ENCODE measurements at regions not wholly inside any gene's neighbourhood (a gene's known extent, or its start where the extent isn't known, plus 50 kb on each side); places are given as distances from the start of the nearest gene placed in this dataset.
"Not testable (repeated sequence)": the region's sequence is repeated elsewhere in the genome, so short reads cannot be mapped to it uniquely, and the experiment has no call there.

DNA sequence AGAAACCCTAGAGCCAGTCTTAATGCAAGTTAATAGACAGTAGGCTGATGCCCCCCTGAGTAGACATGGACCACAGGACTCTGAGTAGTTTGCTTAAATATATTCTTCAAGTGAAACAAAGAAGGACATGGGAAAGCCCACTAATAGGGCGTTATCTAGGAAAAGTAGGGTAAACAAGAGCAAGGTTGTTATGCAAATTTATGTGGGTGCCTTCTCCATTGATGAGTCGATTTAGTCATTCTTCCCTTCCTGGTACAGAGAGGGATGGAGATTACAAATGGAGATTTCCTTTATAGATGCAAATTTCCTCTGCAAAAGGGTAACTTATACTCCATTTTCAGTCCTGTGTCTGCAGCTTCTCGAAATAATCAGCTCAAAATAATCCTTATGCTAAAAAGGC, 262.0 kb downstream of the CD83 start:
- DNase-seq, result no peak

DNA sequence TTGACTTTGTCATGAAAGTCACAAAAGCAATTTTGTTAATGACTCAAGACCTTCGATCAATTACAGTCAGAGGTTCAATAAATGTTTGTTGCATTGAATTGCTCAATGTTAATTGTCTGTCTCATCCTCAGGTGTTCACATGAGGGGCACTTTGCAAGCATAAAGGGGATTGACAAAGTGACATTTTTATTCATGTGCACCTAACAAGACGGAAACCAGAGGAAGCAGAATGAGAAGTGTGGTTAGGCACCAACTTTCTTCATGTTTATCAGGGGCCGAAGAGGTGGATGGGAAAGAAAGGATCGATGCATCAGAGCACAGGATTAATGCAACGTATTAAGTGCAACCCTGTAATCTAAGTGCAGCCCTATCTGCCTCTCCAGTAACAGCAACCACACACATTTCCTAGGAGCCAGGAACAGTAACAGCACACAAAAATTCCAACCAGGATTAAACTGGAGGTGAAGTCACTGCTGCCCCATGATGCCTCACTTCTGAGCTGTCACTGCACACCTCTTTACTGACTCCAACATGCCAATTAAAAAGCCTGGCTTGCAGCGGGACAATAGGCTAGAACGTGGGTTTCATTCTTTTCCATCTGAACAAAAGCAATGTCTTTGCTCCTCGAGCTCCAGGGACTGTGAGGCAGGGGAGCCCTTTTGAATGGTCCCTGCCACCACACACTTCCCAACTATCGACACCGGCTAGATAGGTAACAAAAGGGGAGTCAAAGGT, 262.7 kb downstream of the CD83 start:
- no peak for DNase-seq

DNA sequence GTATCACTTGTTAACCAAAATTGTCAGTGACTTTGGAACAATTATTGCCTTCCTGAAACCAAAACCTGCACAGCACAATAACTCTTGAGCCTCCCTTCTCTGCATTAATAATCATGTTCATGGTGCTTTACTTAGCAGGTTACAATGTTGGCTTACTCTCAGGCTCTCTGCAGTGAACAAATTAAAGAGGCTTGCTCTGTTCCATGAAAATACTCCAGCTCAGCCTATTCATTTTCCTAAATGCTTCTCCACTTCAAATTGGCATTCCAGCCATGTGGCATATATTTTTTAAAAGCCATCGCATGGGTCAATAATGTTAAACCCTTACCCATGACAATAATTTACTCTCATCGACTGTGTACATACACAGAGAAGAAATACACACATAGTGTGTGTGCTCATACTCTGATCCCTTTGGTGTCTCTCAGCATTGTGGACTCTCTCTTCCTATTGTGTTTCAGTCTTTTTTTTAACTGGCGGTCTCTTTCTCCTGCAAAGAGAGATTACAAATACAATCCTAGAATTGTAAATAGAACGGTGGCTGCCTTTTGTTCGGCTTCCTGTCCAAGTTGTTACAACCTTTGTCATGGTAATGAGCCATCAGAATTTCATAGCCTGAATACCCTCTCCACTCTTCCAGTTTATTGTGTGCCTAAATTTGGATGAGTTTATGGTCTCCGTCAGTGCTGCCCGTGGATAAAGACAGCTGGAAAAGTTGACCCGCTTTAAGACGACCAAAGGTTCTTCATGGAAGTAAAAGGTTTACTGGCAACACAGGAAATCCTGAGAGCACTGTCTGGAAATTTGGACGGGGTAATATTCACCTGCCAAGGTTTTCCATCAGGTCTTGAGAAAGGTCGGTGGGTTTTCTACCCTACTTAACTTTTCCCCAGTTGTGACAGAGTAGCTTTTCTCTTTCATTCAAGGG, 263.6 kb downstream of the CD83 start:
- peak; percentile 77 for DNase-seq

DNA sequence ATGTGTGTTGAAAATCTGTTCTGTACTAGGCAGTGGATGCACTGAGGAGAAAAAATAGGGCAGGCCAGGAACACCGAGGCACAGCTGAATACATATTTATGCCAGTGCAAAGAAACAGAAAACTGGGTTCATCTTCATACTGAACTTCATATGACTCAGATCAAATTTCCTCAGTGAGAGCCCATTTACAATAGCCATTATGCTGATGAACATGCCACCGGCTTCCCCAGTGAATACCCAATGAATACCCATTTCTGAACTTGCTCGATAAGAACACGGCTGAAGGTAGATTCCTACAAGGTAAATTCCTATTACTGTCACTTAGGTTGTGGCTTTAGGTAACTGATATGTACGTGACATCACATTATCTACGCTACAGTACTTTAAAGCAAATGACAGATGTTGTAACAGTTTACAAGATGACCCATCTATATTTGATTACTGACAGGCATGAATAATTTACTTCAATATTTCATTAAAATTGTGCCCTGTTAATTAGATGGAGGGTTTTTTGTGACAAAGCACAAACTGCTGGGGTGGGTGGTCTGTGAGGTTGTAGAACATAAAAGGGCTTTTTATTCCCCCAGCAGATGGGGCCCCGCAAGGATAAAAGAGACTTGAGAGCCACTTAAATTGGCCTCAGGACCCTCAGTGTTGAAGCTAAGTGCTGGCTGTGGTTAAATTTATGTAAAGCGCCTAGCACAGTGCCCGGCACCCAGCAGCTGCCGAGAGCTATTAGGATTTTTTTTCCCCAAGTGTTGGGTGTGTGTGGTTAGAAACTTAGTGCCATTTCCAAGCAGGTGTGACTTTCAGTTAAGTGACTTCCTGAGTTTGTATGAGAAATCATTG, 264.5 kb downstream of the CD83 start:
- DNase-seq, result no peak

DNA sequence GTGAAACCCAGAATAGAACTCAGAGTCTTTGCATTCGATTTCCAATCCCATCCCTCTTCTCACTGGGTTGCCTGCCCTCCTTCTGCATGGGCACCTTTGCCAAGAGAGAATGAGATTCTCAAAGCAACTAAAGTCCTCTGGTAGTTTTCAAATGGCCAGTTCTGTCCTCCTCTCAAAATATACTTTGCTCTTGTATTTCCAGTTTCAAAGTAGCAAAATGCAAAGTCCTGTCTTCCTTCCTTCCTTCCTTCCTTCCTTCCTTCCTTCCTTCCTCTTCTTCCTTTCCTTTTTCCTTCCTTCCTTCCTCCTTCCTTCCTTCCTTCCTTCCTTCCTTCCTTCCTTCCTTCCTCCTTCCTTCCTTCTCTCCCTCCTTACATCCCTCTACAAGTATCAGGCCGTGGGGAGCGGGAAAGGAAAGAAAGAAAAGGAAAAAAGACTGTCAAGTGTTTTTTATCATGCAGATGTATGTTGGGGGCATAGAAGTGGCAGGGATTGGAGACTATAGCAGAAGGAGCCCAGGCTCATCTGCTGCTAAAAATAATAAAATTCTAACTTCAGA, 265.2 kb downstream of the CD83 start:
- no peak for DNase-seq

DNA sequence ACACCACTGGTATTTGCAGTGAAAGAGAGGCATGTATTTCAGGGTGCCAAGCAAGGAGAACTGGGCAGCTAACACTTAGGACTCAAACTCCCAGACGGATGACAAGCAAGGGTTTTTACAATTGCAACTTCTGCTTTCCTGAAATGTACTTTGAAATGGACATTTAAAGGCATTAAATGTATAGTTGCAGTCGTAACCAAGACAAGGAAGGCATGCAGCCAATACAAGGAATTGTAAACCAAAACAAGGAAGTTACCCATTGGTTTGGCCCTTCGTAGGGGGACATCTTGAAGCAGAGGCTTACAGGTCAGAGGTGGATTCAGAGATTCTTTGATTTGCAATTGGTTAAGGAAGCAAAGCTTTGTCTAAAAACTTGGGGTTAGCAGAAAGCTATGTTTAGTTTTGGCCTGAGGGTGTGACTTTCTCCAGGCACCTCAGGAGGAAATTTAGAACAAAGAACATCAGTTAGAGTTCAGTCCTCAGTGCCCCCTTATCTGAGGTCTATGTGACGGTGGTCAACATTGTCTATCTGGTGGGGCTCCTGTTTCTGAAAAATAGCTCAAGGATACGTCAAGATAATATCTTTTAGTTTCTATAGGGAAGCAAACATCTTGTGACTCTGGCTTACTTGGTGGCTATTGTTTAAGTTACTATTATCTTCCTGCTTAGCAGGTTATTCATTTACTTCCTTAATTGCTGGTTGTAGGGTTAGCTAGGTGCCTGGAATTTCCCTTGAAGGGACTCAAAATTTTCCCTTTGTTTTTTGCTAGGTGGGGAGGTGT, 266.0 kb downstream of the CD83 start:
- no peak for DNase-seq

DNA sequence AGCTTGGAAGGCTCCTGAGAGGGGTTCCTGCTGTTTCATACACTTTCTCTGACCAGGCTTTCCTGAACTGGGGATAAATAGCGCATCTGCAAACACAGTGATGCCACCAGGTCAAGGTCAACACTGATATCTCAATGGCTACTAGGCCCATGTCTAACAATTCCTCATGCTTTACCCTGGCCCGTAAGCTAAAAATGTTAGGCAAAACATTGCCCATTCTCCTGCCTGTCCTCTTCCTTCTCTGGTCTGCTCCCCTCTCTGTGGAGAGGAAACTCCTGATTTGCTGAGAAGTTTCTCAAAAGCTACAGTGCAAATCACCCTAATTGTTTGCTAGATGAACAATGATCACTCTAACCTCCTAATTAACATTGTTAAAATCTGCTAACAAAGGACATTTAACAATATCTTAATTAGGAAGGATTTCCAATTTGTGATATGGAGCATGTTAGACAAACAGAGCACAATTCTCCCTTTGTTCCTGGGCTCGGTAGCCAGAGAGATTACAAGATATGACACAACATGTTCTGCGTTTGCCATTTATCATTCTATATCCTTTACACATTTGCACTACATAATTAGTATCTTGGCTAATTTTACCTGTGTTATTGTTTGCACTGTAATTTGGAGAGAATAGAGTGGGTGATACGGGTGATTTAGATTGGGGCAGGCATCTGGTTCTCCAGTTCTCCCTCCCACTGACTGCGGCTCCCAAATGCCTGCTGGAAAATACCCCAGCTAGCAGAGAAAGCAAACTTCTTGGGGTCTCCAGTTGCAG, 266.8 kb downstream of the CD83 start:
- DNase-seq, result peak; percentile 80

DNA sequence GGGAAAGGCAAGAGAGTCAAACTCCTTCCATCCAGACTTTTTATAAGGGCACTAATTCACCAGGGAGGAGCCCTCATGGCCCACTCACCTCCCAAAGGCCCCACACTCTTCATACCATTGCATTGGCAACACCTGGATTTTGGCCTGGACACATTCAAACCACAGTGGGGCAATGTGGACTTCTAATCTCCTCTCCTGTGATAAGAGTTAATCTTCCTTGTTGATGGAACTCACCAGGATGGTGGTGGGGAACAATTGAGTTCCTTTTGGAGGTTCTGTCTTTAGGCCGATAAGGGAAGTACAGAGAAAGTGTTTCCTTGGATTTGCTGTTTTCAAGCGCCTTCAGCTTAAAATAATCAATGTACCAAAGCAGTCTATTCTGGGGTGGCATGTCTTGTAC, 268.7 kb downstream of the CD83 start:
- DNase-seq, result no peak

DNA sequence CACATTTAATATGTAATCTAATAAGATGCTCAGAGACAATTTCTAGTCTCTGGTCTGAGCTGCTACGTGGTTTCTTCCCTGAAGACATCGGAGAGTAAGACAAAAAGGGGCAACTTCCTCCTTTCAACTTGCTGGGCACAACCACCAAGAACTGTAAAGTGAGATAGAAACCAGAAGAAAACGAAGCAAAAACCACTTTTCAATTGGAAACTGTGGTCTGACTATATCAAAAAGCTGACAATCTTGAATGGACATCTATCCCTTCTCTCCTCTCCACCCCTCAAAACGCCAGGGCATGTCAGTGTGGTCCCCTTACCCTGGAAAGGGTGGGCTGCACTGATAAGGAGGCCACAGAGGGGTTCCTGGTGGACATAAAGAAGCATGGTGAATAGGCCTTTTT, 269.1 kb downstream of the CD83 start:
- no peak for DNase-seq

DNA sequence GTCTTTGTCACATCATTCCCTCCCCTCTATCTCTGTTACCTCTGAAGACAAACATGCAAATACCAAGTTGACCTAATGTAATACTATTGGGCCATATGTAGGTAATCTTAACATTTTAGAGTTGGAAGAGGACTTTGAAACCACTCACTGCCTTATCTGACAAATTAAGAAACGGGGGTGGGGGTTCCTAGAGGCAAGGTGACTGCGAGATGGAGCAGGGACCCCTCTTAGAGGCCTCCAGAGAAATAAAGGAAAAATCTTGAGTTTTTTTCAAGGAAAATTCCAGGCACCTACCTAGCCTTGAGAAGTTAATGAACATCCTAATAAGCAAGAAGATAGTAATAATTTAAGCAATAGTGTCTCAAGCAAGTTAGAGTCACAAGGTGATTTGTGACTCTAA, 270.8 kb downstream of the CD83 start:
- DNase-seq, result no peak

DNA sequence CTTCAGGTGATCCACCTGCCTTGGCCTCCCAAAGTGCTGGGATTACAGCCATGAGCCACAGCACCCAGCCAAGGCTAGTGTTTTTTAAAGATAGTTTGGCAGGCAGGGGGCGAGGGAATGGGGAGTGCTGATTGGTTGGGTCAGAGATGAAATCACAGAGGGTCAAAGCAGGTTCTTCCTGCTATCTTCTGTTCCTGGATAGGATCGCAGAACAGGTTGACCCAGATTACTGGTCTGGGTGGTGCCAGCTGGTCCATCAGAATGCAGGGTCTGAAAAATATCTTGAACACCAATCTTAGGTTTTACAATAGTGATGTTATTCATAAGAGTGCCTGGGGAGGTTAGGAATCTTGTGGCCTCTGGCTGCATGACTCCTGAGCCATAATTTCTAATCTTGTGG, 272.2 kb downstream of the CD83 start:
- DNase-seq, result not testable (repeated sequence)

DNA sequence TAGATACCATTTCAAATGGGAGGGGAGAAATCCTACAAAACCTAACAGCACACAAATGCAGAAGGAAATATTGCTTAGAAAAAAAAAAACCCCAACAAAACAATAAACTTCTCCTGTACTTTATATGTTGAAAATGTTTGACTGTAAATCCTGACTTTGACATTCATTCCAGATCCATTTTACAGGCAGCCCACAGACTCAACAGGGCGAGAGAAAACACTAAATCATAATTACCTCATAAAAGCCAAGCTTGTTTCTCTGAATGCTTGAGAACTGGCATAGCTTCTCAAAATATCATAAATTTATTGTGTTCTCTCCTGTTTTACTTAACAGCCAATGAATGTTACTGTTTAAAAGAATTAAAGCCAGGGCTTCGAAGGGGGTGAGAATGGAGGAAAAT, 273.2 kb downstream of the CD83 start:
- no peak for DNase-seq

DNA sequence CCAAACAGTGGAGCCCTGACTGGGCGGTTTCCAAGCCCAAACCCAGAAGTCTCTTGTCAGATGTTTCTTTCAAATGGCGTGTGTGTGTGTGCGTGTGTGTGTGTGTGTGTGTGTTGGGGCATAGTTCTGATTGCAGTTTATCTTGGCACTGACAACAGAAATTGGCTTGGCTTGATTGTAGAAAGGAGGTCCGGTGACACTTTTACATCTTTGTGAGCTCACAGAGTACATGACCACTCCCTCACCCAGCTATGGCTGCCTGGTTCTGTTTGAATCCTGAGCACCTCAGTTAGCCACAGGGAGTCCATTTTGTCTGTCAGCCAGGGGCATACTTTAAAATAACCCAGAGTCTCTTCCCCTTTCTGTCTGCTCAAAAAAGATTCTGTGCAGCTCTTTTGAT, 276.3 kb downstream of the CD83 start:
- no peak for DNase-seq

DNA sequence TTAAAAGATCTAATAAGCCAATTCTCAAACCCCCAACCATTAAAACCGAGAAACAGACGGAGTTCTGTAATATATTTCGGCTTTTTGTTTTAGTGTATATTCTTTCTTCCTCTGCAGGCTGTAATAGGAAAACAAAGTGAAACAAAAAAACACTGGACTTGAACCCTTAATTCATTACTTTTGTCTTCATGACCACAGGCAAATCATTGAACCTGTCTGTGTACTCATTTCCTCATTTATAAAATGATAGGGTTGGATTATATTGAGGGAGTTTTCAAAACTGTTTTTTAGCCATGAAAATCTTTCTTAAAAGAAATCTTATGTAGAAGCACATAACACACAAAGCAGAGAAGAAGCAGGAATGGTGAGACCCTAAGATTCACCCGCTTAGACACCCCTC, 278.8 kb downstream of the CD83 start:
- no peak for DNase-seq

DNA sequence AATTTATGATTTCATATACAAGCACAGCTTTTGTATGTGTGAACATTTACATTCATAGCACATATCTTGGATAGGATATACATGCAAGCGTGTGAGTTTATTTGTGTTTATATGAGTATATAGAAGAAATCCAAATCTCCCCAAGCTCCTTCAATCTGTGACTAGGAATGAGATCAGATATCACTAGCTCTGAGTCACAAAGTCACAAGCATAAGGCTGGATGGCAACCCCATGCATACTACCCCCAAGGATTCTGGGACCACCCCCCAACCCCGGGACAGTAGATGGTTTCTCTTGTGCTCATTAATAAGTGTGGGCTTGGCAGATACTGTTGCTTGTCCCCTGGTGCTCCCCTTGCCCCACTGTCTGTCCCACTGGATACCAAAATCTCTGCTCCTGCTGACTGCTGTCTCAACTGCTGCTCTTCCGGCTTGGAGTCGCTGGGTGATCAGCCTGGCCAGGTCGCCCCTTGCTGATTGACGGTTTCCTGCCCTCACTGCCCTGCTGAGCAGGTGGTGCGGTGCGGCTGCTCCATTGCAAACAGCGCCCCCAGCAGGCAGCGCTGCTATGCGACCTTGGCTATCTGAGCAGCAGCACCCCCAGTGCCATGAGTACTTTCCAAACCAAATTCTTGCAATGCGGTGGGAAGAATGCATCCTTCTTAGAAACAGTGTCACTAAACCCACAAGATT, 279.4 kb downstream of the CD83 start:
- DNase-seq, result no peak

DNA sequence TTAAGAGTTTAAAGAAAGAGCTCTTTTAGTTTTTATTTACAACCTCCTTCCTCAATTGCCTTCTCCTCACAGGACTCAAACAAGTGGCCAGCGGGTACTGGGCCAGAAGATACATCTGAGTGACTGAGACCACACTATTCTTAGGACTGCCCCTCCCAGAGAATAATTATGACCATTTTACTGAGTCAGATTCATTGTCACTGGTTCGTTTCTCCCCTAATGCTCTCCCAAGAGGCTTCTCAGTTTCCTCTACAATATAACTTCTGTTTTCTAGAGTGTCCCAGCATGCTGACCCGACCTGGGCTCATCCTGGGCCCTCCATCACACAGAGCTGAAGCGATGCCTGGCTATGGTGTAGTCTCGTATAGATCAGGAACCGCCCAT, 279.9 kb downstream of the CD83 start:
- DNase-seq, result no peak

DNA sequence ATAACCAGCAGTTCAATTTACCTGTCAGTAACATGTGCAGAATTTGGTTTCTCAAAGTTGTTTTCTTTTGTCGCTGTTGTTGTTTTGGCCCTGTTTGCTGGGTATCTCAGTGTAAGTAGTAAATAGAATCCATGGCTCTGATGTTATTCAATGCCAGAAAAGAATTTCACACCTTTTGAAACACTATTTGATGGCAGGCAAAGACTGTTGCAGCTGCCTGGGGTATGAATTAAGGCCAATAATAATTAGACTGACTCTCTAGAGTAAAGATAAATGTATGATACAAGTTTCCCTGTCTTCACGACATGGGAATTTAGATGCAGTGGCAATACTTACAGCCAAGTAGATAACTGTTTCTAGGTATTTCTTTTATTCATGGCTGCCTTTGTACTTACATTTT, 281.4 kb downstream of the CD83 start:
- no peak for DNase-seq

DNA sequence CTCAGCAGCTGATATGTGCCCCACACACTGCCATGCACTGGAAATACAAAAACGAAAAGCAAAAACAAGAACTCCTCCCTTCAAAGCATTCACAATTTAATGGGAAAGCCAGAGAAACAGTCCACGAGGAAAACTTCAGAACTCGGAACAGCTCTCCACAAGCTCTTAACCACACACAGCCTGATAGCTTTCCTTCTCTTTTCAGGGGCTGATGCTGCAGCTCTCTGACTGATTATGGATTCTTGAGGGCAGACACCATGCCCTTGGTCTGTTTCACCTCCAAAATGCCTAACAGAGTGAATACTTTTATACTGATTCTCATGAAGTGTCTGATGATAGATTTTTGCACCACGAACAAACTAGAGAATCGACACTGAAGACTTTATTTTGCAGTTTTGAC, 282.1 kb downstream of the CD83 start:
- no peak for DNase-seq

DNA sequence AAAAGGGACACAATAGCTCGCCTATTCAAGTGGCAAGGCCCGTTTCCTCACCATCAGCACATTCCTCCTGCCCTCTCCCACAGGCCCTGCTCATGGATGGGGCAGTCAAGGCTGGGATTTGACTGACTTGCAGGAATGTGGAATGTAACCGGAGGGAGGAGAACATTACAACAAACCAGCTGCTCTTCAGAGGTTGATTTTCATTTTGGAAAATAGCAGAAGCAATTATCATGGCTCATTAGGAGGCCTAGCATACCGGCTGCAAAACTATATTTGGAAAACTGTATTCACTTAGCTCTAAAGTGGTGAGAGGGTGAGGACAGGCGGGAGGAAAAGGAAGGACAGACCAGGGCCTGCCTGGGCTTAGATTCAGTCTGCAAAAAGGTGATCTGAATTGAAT, 283.7 kb downstream of the CD83 start:
- no peak for DNase-seq

DNA sequence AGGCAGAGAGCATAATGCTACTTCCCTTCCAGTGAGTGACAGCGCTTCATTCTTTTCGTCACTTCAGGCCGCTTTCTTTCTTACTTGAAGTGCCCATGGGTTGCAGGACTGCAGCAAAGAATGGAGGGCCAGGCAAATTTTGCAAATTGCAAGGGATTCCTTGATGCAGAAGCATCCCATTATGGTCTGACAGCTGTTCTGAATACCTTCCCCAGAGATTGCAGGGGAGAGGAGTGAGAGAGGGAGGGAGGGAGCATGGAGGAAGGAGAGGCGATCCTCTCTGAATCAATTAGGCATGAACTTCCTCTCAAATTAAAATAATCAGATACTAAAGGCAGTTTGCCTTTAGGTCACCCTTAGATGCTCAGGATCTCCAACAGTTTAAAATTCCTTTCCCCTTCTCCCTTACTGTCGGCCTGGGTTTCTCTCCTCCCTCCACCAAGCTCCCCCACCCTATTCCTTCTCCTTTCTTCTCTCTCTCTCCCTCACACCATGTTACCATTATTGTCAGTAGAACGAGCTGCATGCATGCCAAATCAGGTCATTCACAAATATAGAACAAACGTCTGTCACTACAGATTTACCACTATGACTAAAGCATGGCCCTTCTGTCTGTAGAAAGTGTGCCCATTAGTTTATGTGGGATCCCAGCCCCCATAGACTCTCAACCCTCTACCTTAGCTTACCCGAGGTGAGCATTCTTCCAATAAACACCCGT, 289.2 kb downstream of the CD83 start:
- peak; percentile 23 for DNase-seq
